GM20000 (cell line): ENCODE measurements at regions not wholly inside any gene's neighbourhood (a gene's known extent, or its start where the extent isn't known, plus 50 kb on each side); places are given as distances from the start of the nearest gene placed in this dataset.

Source experiments
- DNase-seq: peaks from one replicate; pipeline ENCODE4 v3.0.0; 2012; ENCODE audit warnings: low spot score
- CTCF ChIP-seq: IDR thresholded peaks from 2 replicates; pipeline ENCODE4 v1.5.1; 2012; ENCODE audit warnings: mild to moderate bottlenecking, control low read depth; ENCODE audit errors: extremely low read depth, missing control alignments

DNA sequence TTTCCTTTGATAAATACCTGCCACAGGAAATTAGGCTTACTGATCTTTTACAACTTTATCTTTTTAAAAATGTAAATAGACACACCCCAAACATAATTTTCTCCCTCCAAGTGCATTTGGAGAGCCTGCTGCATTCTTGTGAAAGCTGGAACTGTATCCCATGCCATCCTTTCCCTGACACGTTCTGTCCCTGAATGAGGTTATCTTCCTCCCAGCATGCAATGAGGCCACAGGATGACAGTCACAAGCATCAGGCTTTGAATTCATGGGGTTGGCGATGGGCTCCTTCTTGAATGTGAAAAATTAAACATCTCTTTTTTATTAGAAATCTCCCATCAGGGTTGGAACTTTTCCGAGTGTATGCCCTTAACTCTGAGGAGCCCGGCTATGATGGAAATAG, 77.8 kb downstream of the CTAGE1 start:
- DNase-seq, result no peak
- no peak for TF ChIP-seq CTCF

GRCh38 chr18:22337833-22338232, 79.9 kb downstream of the CTAGE1 start:
- no peak for TF ChIP-seq CTCF
- DNase-seq, result no peak

GRCh38 chr18:22337306-22337705, 80.4 kb downstream of the CTAGE1 start:
- no peak for TF ChIP-seq CTCF
- no peak for DNase-seq

DNA sequence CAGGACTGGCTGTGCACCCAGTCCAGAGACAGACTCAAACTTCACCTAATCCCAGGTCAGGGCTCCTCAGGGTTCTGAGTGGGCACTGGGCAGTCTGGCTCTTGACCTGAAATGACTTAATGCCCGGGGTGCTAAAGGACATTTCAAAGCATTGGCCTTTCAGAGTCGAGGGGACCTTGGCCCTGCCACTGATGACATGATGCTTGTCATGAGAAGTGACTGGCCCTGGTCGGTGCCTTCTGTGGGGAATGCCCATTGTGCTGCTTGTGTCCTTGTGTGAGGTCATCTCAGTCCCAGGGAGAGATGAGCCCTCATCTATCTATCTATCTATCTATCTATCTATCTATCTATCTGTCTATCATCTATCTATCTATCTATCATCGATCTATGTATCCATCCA, 81.3 kb downstream of the CTAGE1 start:
- no peak for TF ChIP-seq CTCF
- DNase-seq, result no peak

- no peak for DNase-seq
- TF ChIP-seq CTCF, result no peak
These were observed 82.0 kb downstream of the CTAGE1 start for GRCh38 chr18:22335731-22336198.

GRCh38 chr18:22334567-22334966, 83.1 kb downstream of the CTAGE1 start:
- TF ChIP-seq CTCF, result no peak
- DNase-seq, result no peak

- no peak for DNase-seq
- TF ChIP-seq CTCF, result no peak
These were observed 85.1 kb downstream of the CTAGE1 start for GRCh38 chr18:22332590-22332989.
